Prostate gland (tissue), 2 donors: ENCODE measurements at regions not wholly inside any gene's neighbourhood (a gene's known extent, or its start where the extent isn't known, plus 50 kb on each side); places are given as distances from the start of the nearest gene placed in this dataset.

Source experiments
- CTCF ChIP-seq, 4 experiments: fragments of 200-600 bp in 2 of 4; fragments of 450-650 bp in 2 of 4; sonication (generic) in 2 of 4; IDR thresholded peaks; 1 replicate in 3 of 4; 2 replicates in 1 of 4; pipeline ENCODE4 v1.5.1; 2016 to 2019; ENCODE audit warnings: antibody characterized with exemption in 4 of 4, mild to moderate bottlenecking in 2 of 4, moderate library complexity in 2 of 4
- POLR2A ChIP-seq: fragments of 450-650 bp; IDR thresholded peaks from one replicate; pipeline ENCODE4 v1.6.1; 2016; ENCODE audit warnings: antibody characterized with exemption, mild to moderate bottlenecking
- POLR2AphosphoS5 ChIP-seq: sonication (generic); formaldehyde crosslinking; IDR thresholded peaks from one replicate; pipeline ENCODE4 v1.6.1; 2017; ENCODE audit warnings: antibody characterized with exemption

GRCh38 chr7:32250003-32250402 is 179.8 kb upstream of the PDE1C start:
- TF ChIP-seq CTCF (IDR thresholded peaks at IDR 0.05): no peak
- no peak for TF ChIP-seq POLR2A
- TF ChIP-seq POLR2AphosphoS5: no peak
